ENCODE measurements at regions not wholly inside any gene's neighbourhood (a gene's known extent, or its start where the extent isn't known, plus 50 kb on each side); places are given as distances from the start of the nearest gene placed in this dataset.

DNA sequence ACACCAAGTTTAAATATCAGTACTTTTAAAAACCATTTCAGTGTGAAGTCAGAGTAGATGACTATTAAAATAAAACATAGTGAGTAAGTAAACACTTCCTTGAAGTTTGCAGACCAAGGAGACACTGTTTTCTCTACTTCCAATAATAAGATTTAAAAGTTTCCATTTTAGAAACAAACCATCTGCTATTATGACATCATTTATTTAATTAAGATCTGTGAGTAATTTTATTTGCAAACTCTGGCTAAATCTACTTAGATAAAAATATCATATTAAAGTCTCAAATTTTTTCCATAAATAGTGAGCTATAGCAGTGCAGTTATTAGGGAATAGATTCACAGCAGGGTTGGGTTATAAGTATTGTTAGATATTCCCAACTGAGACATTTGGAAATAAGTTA, 1267.0 kb upstream of the FLRT2 start:
- DNase-seq (ENCODE audit: low spot score) = no peak
- in situ Hi-C loops (cut with MboI; ENCODE audit: low pct_unique_long_range_greater_than_20kb, low sequenced_read_pairs, unreplicated experiment) = no loop called here
- TF ChIP-seq, protein P1, sequence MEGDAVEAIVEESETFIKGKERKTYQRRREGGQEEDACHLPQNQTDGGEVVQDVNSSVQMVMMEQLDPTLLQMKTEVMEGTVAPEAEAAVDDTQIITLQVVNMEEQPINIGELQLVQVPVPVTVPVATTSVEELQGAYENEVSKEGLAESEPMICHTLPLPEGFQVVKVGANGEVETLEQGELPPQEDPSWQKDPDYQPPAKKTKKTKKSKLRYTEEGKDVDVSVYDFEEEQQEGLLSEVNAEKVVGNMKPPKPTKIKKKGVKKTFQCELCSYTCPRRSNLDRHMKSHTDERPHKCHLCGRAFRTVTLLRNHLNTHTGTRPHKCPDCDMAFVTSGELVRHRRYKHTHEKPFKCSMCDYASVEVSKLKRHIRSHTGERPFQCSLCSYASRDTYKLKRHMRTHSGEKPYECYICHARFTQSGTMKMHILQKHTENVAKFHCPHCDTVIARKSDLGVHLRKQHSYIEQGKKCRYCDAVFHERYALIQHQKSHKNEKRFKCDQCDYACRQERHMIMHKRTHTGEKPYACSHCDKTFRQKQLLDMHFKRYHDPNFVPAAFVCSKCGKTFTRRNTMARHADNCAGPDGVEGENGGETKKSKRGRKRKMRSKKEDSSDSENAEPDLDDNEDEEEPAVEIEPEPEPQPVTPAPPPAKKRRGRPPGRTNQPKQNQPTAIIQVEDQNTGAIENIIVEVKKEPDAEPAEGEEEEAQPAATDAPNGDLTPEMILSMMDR (IDR thresholded peaks at IDR 0.05; ENCODE audit: extremely low read depth, insufficient read depth, missing control alignments) = no peak

DNA sequence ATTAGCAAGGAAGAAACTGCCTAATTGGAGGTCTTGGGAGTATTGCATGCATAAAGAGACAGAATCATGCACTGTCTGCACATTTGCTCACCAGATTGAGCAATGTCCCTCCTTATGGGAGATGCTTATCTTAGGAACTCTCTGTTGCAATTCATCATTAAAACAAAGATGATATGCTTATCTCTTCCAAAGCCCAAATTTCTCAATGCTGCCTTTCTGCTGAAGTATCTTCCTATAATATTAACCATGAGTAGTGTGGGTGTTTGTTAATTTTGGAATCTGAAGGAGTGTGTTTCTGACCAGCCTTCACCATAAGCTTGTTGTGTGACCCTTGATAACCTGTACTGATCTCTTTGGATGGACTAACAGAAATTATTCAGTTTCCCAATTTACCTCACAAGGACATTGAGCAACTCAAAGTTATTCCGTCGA, 1257.6 kb upstream of the FLRT2 start:
- no peak for DNase-seq (ENCODE audit: low spot score)
- TF ChIP-seq, protein P1 (IDR thresholded peaks at IDR 0.05; ENCODE audit: extremely low read depth, insufficient read depth, missing control alignments) = no peak
- in situ Hi-C loops (cut with MboI; ENCODE audit: low pct_unique_long_range_greater_than_20kb, low sequenced_read_pairs, unreplicated experiment) = no loop called here

DNA sequence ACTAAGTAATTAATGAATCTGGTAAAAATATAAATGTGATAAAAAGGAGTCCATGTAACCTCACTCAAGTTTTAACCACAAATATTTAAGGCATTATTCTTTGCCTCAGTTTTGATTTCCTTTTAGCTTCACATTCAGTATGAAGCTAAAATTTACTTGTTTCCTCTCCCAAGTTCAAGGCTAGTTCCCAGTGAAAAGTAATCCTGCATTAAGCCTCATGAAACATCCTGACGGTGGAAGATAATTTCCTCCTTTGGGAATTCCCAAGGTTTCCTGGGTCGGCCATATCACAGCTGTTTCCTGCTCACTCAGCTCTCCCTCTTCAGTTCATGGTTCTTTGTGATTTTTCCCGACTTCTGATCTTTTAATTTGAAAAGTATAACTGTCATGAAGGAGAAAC, 1256.8 kb upstream of the FLRT2 start:
- TF ChIP-seq, protein P1 (IDR thresholded peaks at IDR 0.05; ENCODE audit: extremely low read depth, insufficient read depth, missing control alignments) = no peak
- in situ Hi-C loops (cut with MboI; ENCODE audit: low pct_unique_long_range_greater_than_20kb, low sequenced_read_pairs, unreplicated experiment) = no loop called here
- DNase-seq (ENCODE audit: low spot score) = no peak

GRCh38 chr14:84282618-84283017, 1247.3 kb upstream of the FLRT2 start:
- TF ChIP-seq, protein P1 (IDR thresholded peaks at IDR 0.05; ENCODE audit: extremely low read depth, insufficient read depth, missing control alignments) = no peak
- no peak for DNase-seq (ENCODE audit: low spot score)
- in situ Hi-C loops (cut with MboI; ENCODE audit: low pct_unique_long_range_greater_than_20kb, low sequenced_read_pairs, unreplicated experiment) = no loop called here

DNA sequence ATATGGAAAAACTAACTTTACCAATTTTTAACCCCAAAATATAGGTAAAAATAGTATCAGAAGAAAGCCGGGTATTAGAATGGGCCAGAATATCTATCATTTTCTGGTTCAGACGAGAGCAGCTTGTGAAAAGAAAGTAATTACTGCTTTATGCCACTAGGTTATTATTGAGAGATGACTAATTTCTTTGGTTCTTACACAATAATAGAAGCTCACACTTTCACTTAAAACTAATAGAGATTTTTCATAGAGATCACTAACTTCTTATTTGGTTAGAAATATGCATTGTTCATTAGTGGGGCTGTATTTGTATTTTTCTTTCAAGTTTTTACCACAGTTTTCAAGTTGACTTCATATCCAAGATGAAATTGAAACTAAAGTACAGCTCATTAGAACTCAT, 1241.2 kb upstream of the FLRT2 start:
- in situ Hi-C loops (cut with MboI; ENCODE audit: low pct_unique_long_range_greater_than_20kb, low sequenced_read_pairs, unreplicated experiment) = no loop called here
- DNase-seq (ENCODE audit: low spot score) = no peak
- TF ChIP-seq, protein P1 (IDR thresholded peaks at IDR 0.05; ENCODE audit: extremely low read depth, insufficient read depth, missing control alignments) = no peak

DNA sequence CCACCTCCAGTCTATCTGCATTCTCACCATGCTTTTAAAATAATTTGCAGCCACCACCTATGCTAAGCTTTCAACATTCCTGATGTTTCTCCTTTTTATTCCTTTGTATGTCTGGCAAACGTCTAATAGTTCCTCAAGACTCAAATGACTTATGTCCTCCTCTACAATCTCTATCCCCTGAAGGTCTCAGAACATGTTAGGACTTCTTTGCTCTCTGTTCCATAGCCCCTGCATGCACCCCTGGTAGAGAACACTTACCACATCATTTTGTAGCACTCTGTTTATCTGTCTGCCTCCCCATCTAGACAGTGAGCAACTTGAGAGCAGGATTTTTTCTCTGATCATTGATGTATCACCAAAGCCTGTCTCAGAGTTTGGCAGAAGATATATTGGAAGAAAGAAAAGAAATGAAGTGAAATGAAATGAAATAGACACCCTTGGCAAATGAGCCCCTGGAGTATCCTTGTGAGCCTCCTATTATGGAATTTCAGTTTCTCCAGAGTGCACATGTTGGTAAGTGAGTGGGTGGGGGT, 1231.2 kb upstream of the FLRT2 start:
- TF ChIP-seq, protein P1 (IDR thresholded peaks at IDR 0.05; ENCODE audit: extremely low read depth, insufficient read depth, missing control alignments) = no peak
- DNase-seq (ENCODE audit: low spot score) = no peak
- in situ Hi-C loops (cut with MboI; ENCODE audit: low pct_unique_long_range_greater_than_20kb, low sequenced_read_pairs, unreplicated experiment) = no loop called here

DNA sequence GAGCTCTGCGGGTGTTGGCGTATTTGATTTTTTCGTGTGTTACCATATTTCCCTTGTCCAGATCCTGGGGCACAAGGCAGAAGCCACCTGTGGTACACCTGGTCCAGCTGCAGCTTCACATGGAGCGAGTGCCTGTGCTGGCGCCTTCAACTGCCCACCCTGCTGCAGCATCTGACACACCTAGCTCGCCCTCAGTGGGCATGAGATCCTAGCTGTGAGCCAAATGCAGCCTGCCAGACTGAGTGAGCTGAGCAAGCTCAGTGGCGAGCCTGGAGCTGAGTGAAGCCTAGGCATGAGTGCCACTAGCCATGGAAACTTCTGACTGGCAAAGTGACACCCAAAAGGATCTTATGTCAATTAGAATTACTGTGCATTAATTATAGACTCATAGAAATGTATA, 1226.8 kb upstream of the FLRT2 start:
- TF ChIP-seq, protein P1 (IDR thresholded peaks at IDR 0.05; ENCODE audit: extremely low read depth, insufficient read depth, missing control alignments) = no peak
- in situ Hi-C loops (cut with MboI; ENCODE audit: low pct_unique_long_range_greater_than_20kb, low sequenced_read_pairs, unreplicated experiment) = no loop called here
- no peak for DNase-seq (ENCODE audit: low spot score)
